HG02884 (cell line): ENCODE measurements at regions not wholly inside any gene's neighbourhood (a gene's known extent, or its start where the extent isn't known, plus 50 kb on each side); places are given as distances from the start of the nearest gene placed in this dataset.

Experiments used
- ATAC-seq: cut with Tn5 transposase; IDR thresholded peaks from one replicate; pipeline ENCODE4 v1.9.1; 2021; ENCODE audit warnings: mild to moderate bottlenecking, moderate library complexity; ENCODE audit not compliant: unreplicated experiment

GRCh38 chr1:192022827-192023226, 135.4 kb upstream of the RGS18 start:
- ATAC-seq: no peak

GRCh38 chr1:192024881-192025280, 133.4 kb upstream of the RGS18 start:
- no peak for ATAC-seq

- ATAC-seq: no peak
Measured at GRCh38 chr1:192038567-192038966, 119.7 kb upstream of the RGS18 start.

DNA sequence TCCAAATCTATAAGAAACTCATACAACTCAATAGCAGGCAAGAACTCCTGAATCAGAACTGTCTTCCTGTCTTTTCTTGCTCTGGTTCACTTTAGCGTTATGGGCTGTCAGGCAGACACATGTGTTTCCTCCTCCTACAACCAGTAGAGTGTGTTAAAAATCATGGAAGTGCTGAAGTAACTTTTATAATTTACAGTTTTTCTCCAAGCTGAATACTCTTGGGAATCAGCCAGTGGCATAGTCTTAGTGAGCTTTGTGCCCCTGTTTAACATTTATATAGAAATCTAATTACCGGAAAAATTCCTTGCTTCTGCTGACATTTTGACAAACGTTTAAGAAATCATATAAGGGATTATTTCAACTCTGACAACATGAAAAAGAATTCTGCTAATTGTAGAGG, 113.1 kb upstream of the RGS18 start:
- ATAC-seq: no peak

DNA sequence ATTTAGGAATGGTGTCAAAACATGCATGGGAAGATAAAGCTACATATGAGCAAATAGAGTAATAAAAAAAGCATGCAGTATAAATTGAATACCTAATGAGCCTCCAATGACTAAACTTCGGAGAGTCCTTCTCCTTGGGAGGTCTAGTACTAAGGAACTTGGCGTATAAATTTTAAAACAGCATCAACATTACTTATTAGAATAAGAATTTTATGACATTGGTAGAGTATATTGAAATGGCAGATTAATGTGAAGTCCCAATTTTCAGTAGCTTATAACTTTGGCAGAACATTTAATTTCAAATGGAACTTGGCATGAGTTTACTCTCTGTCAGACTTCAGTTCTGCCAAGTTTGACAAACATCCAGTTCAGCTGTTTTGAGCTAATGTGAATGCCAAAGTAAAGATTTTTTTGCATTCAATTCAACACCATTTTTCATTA, 104.7 kb upstream of the RGS18 start:
- ATAC-seq: no peak

DNA sequence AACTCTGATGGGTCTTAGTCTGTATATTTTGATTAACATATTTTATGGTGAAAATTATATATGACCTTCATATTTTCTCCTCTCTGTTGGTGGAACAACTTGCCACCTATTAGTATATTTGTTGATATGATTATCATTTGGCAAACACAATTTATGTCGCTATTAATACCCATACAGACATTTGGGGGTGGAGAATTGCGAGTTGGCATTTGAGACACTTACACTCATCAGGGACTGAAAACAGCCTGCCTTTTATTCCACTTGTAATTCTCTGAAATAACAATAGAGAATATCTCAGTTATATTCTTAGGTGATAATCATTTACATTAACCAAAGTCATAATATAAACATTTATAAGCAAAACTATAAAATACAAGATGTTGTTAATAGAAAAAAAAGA, 100.5 kb upstream of the RGS18 start:
- no peak for ATAC-seq

DNA sequence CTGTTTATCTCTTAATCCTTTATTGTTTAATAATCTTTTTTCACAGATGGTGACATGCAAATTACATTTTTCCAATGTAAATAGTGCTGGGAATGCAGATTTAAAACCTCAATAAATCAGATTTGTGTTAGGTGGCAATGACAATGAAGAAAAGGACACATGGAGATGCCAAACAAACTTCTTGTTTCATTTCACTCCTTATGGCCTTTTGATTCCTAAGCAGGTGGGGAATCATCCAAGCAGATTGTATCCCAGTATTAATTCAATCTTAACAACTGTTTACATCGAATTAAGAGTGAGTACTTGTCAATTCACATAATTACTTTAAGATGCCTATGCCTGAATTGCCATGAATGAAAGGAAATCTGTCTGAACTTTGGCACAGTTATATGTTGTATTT, 98.9 kb upstream of the RGS18 start:
- no peak for ATAC-seq

- no peak for ATAC-seq
Measured at GRCh38 chr1:192061556-192061955, 96.7 kb upstream of the RGS18 start.

DNA sequence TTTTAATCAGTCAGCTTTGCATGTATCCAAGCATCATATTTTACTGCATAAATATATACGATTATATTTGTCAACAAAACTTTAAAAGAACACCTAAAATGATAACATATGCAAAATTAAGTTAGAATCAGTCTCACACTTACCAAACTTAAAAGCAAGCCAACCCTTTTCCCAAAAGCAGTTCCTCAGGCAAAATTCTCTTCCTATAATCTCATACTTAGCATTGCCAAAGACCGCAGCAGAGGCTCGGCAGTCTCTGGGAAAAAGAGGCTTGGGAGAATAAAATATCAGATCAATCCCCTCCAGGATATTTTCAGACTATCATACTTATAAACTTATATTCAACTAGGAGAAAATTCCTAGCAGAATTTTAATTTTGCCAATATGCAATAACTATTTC, 93.2 kb upstream of the RGS18 start:
- no peak for ATAC-seq

DNA sequence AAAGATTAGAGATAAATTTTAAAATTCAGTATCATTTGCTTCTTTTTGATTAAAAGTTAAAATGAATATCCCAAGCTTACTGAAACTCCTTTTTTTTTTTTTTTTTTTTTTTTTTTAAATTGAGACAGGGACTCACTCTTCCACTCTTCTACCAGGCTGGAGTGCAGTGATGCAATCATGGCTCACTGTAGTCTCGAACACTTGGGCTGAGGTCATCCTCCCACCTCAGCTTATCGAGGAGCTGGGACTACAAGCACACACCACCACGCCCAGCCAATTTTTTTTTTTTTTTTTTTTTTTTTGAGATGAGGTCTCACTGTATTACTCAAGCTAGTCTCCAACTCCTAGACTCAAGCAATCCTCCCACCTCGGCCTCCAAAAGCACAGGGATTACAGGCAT, 92.1 kb upstream of the RGS18 start:
- no peak for ATAC-seq

DNA sequence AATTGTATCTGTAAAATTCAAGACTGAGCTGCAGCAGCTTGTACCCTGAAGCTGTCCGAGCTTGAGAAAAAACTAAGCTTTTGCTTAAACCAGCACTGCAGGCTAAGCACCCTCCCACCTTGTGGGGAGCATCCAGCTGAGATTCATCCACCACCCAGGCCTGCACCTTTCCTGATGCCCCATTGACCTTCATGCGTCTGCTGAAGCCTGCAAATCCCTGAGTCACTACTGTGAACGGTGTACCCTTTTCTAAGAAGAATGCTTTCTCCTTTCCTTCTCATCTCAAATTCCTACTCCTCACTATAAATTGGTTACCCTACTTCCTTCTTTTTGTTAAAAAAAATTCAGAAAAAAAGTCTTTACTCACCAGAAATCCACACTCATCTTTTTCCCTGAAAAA, 90.9 kb upstream of the RGS18 start:
- ATAC-seq: no peak

- ATAC-seq: no peak
Measured at GRCh38 chr1:192070213-192070612, 88.0 kb upstream of the RGS18 start.

DNA sequence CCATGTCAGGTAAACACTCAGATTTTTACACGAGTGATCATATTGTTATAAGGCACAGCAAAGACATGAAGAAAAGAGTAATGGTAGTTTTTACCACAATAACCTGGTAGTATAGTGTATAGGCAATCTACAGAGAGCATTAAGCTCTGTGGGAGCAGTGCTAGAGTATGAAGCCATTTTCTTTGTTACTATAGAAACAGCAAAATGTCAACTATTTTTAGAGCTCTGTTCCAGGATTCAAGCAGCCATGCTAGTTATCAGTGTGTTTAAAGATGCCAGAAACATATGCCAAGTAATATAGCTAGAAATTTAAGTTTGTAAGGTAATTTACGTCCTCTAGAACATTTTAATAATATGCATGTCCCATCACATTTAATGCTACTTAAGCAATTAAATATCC, 77.6 kb upstream of the RGS18 start:
- no peak for ATAC-seq

GRCh38 chr1:192081359-192081758, 76.9 kb upstream of the RGS18 start:
- no peak for ATAC-seq

GRCh38 chr1:192086644-192087043, 71.6 kb upstream of the RGS18 start:
- no peak for ATAC-seq

DNA sequence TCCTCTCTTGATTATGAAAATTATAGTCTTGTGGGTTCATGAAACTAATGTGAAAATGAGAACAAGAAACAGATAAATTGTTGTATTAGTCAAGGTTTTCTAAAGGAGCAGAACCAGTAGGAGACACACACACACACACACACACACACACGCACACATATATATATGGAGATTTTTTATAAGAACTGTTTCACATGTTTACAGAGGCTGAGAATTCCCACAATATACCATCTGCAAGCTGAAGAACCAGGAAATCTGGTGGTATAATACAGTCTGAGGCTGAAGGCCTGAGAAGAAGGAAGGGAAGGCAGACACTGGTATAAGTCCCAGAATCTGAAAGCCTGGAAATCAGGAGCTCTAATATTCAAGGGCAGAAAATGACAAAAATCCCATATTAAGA, 70.9 kb upstream of the RGS18 start:
- ATAC-seq: no peak

DNA sequence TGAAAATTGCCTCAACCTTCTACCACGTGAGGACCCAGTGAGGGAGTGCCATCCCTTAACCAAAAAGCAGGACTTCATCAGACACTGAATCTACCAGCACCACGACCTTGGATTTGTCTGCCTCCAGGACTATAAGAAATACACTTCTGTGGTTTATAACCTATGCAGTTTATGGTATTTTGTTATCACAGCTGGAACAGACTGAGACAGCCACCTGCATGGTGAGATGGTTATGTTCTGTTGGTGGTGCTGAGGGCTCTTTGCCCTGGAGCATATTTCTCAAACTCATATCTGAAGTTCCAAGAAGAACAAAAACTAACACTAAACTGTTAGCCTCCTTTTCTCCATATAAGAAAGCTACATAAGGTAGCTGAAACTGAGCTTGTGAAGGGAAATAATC, 69.8 kb upstream of the RGS18 start:
- no peak for ATAC-seq

GRCh38 chr1:192098001-192098400, 60.3 kb upstream of the RGS18 start:
- ATAC-seq: no peak

DNA sequence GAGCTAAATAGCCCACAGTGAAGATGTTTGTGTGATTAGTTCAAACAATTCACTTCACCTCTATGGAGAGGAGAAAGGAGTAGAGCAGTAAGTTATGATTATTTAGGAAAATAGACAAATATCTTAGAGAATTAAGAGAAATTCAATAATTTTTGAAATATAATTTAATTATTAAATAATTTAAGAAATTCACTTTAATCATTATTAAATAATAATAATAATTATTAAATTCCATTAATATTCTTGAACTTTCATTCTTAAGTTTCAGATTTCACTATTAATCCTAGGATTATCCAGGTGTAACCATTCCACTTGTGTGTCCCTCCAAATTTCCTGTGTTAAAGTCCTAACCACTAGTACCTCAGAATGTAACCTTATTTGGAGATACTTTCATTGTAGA, 58.9 kb upstream of the RGS18 start:
- no peak for ATAC-seq

DNA sequence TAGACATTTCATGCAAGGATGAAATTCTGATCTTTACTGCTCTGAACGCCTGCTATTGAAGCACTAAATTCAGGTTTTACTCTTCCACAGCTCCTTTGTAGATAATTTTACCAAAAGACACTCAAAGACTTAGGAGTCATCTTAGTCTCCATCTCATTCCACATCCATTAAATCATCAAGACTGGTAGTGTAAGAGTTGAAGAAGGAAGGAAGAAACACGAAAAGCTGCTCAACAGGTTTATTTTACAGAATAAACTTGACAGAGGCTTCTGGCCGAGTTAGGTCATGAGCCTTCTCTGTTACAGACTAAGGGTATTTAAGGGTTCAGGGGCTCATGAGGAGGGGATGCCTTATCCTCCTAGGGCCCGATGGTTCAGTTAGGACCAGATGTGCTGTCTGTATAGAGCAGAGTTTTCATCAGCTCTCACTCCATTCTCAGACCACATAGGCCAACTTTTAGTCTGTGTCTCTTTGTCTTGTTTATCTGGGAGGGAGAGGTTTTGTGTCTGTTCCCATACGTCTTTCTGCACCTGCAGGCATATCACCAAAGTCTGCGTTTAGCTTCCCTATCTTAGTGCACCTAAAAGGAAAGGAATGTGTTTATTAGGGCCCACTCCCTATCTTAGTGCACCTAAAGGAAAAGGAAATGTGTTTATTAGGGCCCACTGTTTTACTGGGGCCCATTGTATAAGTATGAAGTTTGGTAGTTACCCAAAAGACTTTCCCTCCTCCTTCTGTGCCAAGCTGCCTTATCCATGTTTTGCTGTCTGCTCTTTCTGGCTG, 57.4 kb upstream of the RGS18 start:
- no peak for ATAC-seq

GRCh38 chr1:192104128-192104527, 54.1 kb upstream of the RGS18 start:
- ATAC-seq: no peak

GRCh38 chr1:192104852-192105251, 53.4 kb upstream of the RGS18 start:
- ATAC-seq: no peak

GRCh38 chr1:192108161-192108560, 50.1 kb upstream of the RGS18 start:
- ATAC-seq: no peak
